ENCODE measurements at regions not wholly inside any gene's neighbourhood (a gene's known extent, or its start where the extent isn't known, plus 50 kb on each side); places are given as distances from the start of the nearest gene placed in this dataset.

DNA sequence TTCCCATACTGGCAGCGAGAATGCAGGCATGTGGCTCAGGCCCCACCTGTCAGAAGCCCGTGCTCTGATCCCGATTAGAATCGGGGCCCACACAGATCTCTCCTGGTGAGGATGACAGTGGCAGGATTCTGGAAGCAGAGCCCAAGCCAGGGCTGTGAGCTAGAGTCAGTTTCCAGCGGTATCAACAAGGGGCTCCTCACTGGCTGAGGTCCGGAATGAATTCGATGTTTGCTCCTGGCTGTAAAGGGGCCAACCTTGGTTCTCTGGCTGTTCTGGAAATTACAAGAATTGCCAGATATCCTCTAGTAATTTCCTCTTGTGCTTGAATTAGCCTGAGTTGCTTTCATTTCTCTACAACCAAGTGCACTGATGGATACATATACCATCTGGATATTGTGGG, 129.1 kb upstream of the SPRY4 start:
- no peak for DNase-seq (ENCODE audit: extremely low spot score)
- 41% methylated on average over 7 of the region's 7 CpGs for WGBS
- Histone ChIP-seq H3K4me1 (ENCODE audit: insufficient read depth) (peaks cover 2% of the 10 kb centered on the region), H3K4me3 (ENCODE audit: low read depth, low read length) (no peak overlapping the region), H3K36me3 (ENCODE audit: insufficient read depth) (no peaks in the 10 kb centered on the region), H3K27ac (ENCODE audit: low read depth) (no peak overlapping the region)

DNA sequence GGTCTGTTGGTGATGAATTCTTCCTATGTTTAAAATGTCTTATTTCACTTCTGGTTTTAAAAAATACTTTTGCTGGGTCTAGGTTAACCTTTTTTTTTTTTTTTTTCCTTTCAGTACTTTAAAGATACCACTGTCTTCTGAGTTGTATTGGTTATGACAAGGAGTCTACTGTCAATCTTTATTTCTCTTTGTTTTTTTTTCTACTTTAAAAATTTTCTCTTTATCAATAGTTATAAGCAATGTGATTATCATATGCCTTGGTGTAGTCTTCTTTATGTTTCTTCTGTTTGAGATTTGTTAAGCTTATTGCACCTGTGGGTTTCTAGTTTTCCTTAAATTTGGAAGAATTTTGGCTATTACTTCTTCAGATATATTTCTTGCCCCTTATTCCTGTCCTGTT, 125.6 kb upstream of the SPRY4 start:
- H3K36me3 ChIP-seq (ENCODE audit: insufficient read depth), result no peaks in the 10 kb centered on the region

DNA sequence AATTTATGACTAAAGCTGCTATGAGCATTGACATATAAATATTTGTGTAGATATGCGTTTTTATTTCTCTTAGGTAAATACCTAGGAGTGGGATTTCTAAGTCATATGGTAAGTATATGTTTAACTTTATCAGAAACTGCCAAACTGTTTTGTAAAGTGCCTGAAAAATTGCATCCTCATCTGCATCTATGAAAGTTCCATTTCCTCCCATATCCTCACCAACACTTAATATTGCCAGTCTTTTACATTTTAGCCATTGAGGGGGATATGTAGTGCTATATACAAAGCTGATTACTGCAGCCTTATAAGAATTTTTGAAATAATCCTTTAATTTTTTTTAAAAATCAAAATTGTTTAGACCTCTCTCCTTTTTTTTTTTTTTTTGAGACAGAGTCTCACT, 123.1 kb upstream of the SPRY4 start:
- H3K4me3 ChIP-seq (ENCODE audit: low read depth, low read length), result no peak overlapping the region
- 88% methylated on average over 1 of the region's 1 CpG for WGBS
- no peaks in the 10 kb centered on the region for H3K36me3 ChIP-seq (ENCODE audit: insufficient read depth)
- no peak overlapping the region for H3K27ac ChIP-seq (ENCODE audit: low read depth)
- no peaks in the 10 kb centered on the region for H3K4me1 ChIP-seq (ENCODE audit: insufficient read depth)
- no peak for DNase-seq (ENCODE audit: extremely low spot score)

More for the DNA sequence above, 125.6 kb upstream of the SPRY4 start:
- Histone ChIP-seq H3K4me3 (ENCODE audit: low read depth, low read length) (no peak overlapping the region), H3K4me1 (ENCODE audit: insufficient read depth) (peaks cover 2% of the 10 kb centered on the region), H3K27ac (ENCODE audit: low read depth) (no peak overlapping the region)
- DNase-seq (ENCODE audit: extremely low spot score), result no peak

DNA sequence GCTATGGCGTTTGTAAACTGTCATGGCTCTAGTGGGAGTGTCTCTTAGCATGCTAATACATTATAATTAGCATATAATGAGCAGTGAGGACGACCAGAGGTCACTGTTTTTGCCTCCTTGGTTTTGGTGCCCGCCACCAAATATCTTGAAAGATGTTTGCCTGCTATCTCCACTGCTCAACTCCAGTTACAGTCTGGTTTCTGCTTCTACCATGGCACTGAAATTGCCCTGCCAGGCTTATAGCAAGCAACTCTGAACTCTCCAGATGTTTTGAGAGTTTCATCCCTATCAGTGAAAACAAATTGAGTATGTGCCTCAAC, 122.1 kb upstream of the SPRY4 start:
- no peaks in the 10 kb centered on the region for H3K36me3 ChIP-seq (ENCODE audit: insufficient read depth)
- WGBS, result 68% methylated on average over 3 of the region's 3 CpGs
- DNase-seq (ENCODE audit: extremely low spot score), result no peak
- no peaks in the 10 kb centered on the region for H3K4me1 ChIP-seq (ENCODE audit: insufficient read depth)
- H3K27ac ChIP-seq (ENCODE audit: low read depth), result no peak overlapping the region
- H3K4me3 ChIP-seq (ENCODE audit: low read depth, low read length), result no peak overlapping the region

DNA sequence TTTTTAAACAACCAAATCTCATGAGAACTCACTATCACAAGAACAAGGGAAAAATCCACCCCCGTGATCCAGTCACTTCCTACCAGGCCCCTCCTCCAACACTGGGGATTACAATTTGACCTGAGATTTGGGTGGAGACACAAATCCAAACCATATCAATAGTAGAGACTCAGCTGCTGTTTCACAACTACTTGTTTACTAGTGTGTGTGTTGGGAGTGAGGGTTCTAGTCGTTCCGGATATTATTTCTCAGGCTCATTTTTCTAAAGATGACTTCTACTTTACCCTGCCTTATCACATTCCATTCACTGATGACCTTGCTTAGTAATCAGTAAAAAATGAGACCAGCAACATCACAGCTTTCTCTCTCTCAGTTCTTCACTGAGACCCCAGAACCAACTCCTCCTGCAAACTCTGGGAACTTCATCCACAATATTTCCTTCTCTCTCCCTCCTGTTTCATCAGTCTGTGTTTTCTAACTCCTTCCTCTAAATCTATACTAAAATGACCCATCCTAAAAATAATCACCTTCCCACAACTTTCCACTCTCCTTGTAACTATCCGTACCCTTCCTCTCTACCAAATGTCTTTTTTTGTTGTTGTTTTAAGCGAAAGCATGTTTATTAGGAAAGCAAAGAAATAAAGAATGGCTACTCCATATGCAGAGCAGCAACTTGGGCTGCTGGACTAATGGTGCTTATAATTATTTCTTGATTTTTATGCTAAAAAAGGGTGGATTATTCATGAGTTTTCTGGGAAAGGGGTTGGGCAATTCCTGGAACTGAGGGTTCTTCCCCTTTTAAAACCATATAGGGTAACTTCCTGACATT, 121.5 kb upstream of the SPRY4 start:
- Histone ChIP-seq H3K4me3 (ENCODE audit: low read depth, low read length) (no peak overlapping the region), H3K4me1 (ENCODE audit: insufficient read depth) (peaks cover 1% of the 10 kb centered on the region), H3K36me3 (ENCODE audit: insufficient read depth) (no peaks in the 10 kb centered on the region), H3K27ac (ENCODE audit: low read depth) (no peak overlapping the region)
- no peak for DNase-seq (ENCODE audit: extremely low spot score)
- 64% methylated on average over 5 of the region's 5 CpGs for WGBS

DNA sequence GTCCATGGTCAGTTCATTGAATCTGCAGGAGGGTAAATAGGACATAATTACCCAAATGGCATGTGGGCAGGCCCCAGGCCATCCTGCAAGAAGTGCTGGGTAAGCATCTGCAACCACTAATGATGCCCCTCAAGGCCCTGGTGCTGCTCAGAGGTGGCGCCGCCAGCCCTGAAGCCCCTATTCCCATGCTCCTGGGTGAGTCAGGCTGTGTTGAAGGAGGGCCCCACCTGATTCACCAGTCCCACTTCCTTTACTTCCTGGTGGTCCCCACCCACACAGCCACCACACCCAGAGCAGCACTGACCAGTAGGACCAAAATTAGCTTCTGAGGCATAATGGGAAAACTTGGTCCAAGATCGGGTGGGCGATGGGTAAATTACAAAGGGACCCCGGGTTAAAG, 120.4 kb upstream of the SPRY4 start:
- no peak overlapping the region for H3K4me3 ChIP-seq (ENCODE audit: low read depth, low read length)
- no peak for DNase-seq (ENCODE audit: extremely low spot score)
- no peaks in the 10 kb centered on the region for H3K36me3 ChIP-seq (ENCODE audit: insufficient read depth)
- peaks cover 1% of the 10 kb centered on the region for H3K4me1 ChIP-seq (ENCODE audit: insufficient read depth)
- no peak overlapping the region for H3K27ac ChIP-seq (ENCODE audit: low read depth)
- WGBS, result 97% methylated on average over 5 of the region's 5 CpGs

DNA sequence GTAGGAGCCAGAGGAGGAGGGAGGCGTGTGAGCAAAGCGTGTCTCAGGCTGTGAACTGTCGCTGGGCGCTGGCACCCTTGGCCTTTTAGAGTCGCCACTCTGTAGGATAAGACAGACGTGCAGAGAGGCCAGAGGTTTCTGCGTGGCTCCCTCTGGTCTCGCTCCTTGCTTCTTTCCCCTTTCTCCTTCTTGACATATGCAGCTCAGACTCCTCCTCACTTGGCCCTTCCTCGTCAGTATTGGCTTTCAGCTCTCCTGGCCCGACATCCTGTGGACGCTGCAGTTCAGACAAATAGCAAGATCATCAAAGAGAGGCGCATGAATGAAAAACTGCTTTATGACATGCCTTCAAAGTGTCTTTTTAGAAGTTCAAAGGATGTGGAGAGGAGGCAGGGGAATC, 116.8 kb upstream of the SPRY4 start:
- Histone ChIP-seq H3K36me3 (ENCODE audit: insufficient read depth) (no peaks in the 10 kb centered on the region), H3K27ac (ENCODE audit: low read depth) (no peak overlapping the region), H3K4me3 (ENCODE audit: low read depth, low read length) (no peak overlapping the region), H3K4me1 (ENCODE audit: insufficient read depth) (peaks cover 1% of the 10 kb centered on the region)
- no peak for DNase-seq (ENCODE audit: extremely low spot score)
- 52% methylated on average over 12 of the region's 12 CpGs for WGBS

DNA sequence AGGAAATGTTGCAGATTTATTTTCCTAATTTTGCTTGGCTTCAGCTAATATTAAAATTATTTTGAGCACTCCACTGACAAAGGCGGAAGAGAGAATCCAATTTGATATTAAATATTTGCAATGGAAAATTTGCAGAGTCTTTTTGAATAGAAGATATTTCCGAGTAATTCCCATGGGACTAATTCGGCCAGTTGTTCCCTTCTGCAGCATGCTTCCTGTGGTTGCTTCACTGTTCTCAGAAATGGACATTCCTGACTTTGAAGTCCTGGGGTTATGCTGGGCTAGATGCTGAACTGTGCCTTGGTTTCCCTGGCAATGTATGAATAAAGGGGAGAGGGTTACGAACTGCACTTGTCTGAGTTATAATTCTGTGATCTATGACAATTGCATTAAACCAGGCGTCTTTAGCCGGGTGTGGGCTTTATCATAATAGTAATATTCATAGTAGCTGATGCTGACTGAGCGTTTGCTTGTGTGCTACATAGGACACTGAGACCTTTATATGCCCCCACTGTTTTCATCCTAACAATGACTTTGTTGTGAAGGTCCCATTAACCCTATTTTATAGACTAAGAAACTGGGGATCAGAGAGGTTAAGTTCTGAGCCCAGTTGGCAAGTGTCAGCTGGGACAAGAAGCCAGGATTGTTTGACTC, 114.5 kb upstream of the SPRY4 start:
- Histone ChIP-seq H3K36me3 (ENCODE audit: insufficient read depth) (no peaks in the 10 kb centered on the region), H3K4me3 (ENCODE audit: low read depth, low read length) (no peak overlapping the region), H3K27ac (ENCODE audit: low read depth) (no peak overlapping the region), H3K4me1 (ENCODE audit: insufficient read depth) (peaks cover 1% of the 10 kb centered on the region)
- DNase-seq (ENCODE audit: extremely low spot score), result no peak
- WGBS, result 65% methylated on average over 7 of the region's 7 CpGs

DNA sequence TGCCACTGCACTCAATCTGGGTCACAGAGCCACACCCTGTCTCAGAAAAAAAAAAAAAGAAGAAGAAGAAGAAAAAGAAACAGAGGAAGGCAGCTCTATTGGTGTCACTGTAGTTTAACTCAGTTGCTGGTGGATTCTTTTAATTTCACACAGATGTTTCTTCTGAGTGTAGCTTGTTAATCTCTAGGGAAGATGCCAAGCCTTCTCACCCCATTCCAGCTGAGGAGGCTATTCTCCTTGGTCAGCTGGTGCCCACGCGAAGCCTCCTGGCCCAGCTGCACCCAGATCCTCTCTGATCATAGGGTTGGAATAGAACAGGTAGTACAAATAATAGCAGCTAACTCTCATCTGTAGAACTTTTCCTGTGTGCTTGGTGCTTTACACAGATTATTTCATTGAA, 113.8 kb upstream of the SPRY4 start:
- no peak overlapping the region for H3K4me3 ChIP-seq (ENCODE audit: low read depth, low read length)
- peaks cover 3% of the 10 kb centered on the region for H3K4me1 ChIP-seq (ENCODE audit: insufficient read depth)
- H3K27ac ChIP-seq (ENCODE audit: low read depth), result no peak overlapping the region
- H3K36me3 ChIP-seq (ENCODE audit: insufficient read depth), result no peaks in the 10 kb centered on the region
- WGBS, result 75% methylated on average over 2 of the region's 2 CpGs
- DNase-seq (ENCODE audit: extremely low spot score), result no peak

DNA sequence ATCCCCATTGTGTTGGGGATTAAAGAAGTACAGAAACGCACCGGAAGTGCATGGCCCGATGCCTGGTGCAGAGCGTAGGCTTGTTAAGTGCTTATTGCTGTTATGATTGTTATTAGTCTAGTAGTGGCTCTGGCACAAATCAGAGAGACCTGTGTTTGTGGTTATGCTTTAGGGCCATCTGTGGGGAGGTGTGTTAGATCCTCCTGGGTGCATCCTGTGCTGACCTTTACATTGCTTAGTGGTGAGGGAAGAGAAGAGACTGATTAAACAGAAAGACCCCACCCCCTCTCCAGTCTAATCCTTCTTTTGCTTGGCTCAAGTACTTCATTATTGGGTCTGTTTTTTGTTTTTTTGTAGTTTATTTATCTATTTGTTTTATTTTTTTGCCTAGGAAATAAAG, 112.7 kb upstream of the SPRY4 start:
- 72% methylated on average over 4 of the region's 4 CpGs for WGBS
- DNase-seq (ENCODE audit: extremely low spot score), result no peak
- no peak overlapping the region for H3K27ac ChIP-seq (ENCODE audit: low read depth)
- H3K4me1 ChIP-seq (ENCODE audit: insufficient read depth), result peaks cover 4% of the 10 kb centered on the region
- no peak overlapping the region for H3K4me3 ChIP-seq (ENCODE audit: low read depth, low read length)
- no peaks in the 10 kb centered on the region for H3K36me3 ChIP-seq (ENCODE audit: insufficient read depth)

DNA sequence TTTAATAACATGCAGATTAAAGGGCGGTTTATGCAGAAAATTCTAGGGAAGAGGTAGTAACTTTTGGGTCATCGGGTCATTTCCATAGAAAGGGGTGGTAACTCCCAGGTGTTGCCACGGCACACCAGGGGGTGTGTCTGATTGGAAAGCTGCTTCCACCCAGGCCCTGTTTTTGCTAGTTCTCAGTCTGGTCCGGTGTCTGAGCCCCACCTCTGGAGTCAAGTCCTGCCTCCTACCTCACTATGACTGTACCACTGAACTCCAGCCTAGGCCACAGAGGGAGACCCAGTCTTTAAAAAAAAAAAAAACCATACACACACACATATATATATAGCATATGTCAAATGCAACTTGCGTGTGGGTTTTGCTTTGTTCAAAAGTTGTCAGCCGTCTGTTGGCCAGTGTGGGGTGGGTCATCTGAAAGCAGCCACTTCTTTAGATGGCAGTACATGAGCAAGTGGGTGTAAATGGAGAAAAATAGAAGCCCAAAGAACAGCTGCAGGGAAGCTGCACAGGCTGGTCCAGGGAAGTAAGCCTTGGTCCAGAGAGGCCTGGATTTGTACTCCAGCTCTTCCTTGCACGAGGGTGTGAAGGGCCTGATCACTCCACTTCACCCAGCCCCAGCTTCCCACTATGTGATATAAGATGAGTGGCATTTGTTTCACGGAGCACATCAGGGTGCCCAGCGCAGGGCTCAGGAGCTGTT, 110.7 kb upstream of the SPRY4 start:
- no peak overlapping the region for H3K27ac ChIP-seq (ENCODE audit: low read depth)
- H3K36me3 ChIP-seq (ENCODE audit: insufficient read depth), result no peaks in the 10 kb centered on the region
- no peak for DNase-seq (ENCODE audit: extremely low spot score)
- WGBS, result 83% methylated on average over 9 of the region's 9 CpGs
- H3K4me3 ChIP-seq (ENCODE audit: low read depth, low read length), result no peak overlapping the region
- H3K4me1 ChIP-seq (ENCODE audit: insufficient read depth), result peaks cover 3% of the 10 kb centered on the region

DNA sequence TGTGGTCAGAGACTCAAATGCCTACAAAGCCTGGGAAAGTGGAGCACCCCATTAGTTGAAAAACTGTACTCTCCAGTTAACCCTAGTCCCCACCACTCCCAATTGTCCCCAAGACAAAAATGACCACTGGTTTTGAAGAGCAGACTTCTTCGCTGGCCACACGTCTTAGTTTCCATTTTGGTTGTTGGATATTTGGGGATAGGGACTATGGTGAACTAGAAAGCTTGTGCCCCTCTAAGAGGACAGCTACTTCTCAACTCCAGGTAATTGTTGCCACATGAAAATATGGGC, 109.4 kb upstream of the SPRY4 start:
- 96% methylated on average over 2 of the region's 2 CpGs for WGBS
- no peak overlapping the region for H3K4me3 ChIP-seq (ENCODE audit: low read depth, low read length)
- H3K36me3 ChIP-seq (ENCODE audit: insufficient read depth), result no peaks in the 10 kb centered on the region
- no peak overlapping the region for H3K27ac ChIP-seq (ENCODE audit: low read depth)
- DNase-seq (ENCODE audit: extremely low spot score), result no peak
- peaks cover 3% of the 10 kb centered on the region for H3K4me1 ChIP-seq (ENCODE audit: insufficient read depth)

DNA sequence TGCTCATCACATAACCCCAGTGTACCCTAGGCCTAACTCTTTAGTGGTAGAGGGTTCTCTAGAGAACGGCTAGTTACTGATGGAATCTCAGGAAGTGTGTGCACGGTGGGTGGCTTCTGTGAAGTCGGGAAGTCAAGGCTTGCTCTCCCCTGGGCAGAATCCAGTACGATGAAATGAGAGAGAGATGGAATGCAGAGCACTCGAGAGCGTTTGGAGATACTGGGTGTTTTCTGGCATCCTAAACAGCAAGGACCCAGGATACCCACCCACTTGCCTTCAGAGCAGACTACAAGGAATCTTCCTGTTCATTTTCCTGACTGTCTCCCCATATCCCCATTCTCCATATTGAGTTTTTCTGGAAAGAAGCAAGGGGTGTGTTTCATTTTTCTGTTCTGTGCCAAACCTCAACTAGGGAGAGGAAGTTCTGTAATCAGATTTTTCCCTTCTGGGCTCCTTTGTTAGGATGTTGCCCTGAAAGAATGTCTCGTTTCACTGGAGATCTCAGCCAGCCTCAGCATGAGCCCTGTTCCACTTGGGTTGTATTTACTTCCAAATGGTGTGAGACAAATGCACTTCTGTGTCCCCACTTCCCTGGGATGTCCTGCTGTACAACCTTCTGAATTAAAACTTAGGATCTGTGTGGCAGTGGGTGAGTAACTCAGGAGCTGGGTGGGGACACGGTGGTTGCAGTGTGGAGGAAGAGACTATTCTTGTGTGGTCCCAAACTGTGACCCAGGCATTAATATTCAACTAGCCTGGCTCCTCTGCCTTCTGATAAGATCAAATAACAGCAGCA, 108.9 kb upstream of the SPRY4 start:
- Histone ChIP-seq H3K4me3 (ENCODE audit: low read depth, low read length) (no peak overlapping the region), H3K4me1 (ENCODE audit: insufficient read depth) (peaks cover 3% of the 10 kb centered on the region), H3K36me3 (ENCODE audit: insufficient read depth) (no peaks in the 10 kb centered on the region), H3K27ac (ENCODE audit: low read depth) (no peak overlapping the region)
- DNase-seq (ENCODE audit: extremely low spot score), result no peak
- WGBS, result 19% methylated on average over 8 of the region's 8 CpGs

DNA sequence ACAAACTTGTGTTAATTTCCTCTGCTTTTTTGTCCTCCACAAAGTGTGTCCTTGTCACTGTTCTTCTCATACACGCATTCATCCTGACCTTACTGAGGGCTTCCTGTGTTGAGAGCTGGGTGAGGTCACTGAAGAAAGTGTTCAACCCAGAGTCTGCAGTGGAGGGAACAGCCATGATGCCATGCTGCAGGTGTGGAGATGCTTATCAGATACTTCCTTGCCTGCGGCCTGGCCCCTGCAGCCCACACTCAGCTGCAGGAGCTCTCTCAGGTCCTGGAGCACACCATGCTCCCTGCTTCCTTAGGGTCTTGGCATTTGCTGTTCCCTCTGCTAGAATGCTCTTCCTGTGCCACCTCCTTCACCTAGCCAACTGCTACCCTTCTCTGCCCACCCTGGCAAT, 108.1 kb upstream of the SPRY4 start:
- H3K27ac ChIP-seq (ENCODE audit: low read depth), result no peak overlapping the region
- no peak overlapping the region for H3K4me3 ChIP-seq (ENCODE audit: low read depth, low read length)
- WGBS, result 46% methylated on average over 2 of the region's 2 CpGs

More for the DNA sequence above, 108.1 kb upstream of the SPRY4 start:
- no peak for DNase-seq (ENCODE audit: extremely low spot score)
- Histone ChIP-seq H3K36me3 (ENCODE audit: insufficient read depth) (no peaks in the 10 kb centered on the region), H3K4me1 (ENCODE audit: insufficient read depth) (peaks cover 3% of the 10 kb centered on the region)
